Neural progenitor cell (in vitro differentiated cells): ENCODE measurements at regions not wholly inside any gene's neighbourhood (a gene's known extent, or its start where the extent isn't known, plus 50 kb on each side); places are given as distances from the start of the nearest gene placed in this dataset.

Experiments used
- CTCF ChIP-seq: fragments of 200-600 bp; sonication (generic); IDR thresholded peaks from 2 replicates; pipeline ENCODE4 v1.5.1; 2017; ENCODE audit warnings: antibody characterized with exemption, mild to moderate bottlenecking
- EZH2 ChIP-seq: fragments of 200-600 bp; sonication (generic); IDR thresholded peaks from 2 replicates; pipeline ENCODE4 v1.6.1; 2017; ENCODE audit warnings: antibody characterized with exemption, mild to moderate bottlenecking, moderate library complexity
- EZH2phosphoT487 ChIP-seq: fragments of 200-600 bp; sonication (generic); IDR thresholded peaks from 2 replicates; pipeline ENCODE4 v1.6.1; 2017; ENCODE audit warnings: antibody characterized with exemption

- TF ChIP-seq EZH2phosphoT487 (no peak), EZH2 (no peak), CTCF (no peak)
Observed at GRCh38 chr9:36463467-36463866, 63.4 kb upstream of the RNF38 start.
